Epithelial cell of proximal tubule (primary cell): ENCODE measurements at regions not wholly inside any gene's neighbourhood (a gene's known extent, or its start where the extent isn't known, plus 50 kb on each side); places are given as distances from the start of the nearest gene placed in this dataset.

ENCODE experiments used
- DNase-seq: peaks from one replicate; pipeline ENCODE4 v3.0.0-alpha.2; 2011; ENCODE audit warnings: low read depth
- H3K4me3 ChIP-seq: 2 replicates; pipeline ENCODE4 v1.5.1; 2011; ENCODE audit warnings: low read depth, mild to moderate bottlenecking, low read length
- TF ChIP-seq, protein P1 (sequence below): conservative IDR thresholded peaks from 2 replicates; pipeline ENCODE4 v1.5.1; 2012; ENCODE audit warnings: low read depth, mild to moderate bottlenecking, low read length

DNA sequence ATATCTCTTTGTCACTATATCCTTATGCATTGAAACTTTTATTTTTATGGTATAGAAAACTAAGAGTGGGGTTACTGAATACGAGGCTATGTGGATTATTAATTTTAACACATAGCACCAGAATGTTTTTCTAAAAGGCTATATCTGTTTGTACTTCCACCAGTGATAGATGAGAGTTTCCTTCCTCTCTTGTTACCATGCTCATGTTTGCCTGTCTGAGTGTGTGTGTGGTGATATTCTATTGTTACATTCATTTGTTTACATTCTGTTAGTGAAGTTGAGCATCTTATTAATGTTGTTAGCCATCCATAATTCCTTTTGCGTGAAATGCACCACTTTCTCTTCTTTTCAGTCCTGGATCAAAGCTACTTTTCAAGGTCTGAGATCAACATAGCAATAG lies 54.1 kb upstream of the ALDH1A1 start:
- no peak overlapping the region for H3K4me3 ChIP-seq
- TF ChIP-seq, protein P1, sequence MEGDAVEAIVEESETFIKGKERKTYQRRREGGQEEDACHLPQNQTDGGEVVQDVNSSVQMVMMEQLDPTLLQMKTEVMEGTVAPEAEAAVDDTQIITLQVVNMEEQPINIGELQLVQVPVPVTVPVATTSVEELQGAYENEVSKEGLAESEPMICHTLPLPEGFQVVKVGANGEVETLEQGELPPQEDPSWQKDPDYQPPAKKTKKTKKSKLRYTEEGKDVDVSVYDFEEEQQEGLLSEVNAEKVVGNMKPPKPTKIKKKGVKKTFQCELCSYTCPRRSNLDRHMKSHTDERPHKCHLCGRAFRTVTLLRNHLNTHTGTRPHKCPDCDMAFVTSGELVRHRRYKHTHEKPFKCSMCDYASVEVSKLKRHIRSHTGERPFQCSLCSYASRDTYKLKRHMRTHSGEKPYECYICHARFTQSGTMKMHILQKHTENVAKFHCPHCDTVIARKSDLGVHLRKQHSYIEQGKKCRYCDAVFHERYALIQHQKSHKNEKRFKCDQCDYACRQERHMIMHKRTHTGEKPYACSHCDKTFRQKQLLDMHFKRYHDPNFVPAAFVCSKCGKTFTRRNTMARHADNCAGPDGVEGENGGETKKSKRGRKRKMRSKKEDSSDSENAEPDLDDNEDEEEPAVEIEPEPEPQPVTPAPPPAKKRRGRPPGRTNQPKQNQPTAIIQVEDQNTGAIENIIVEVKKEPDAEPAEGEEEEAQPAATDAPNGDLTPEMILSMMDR: no peak
- DNase-seq: no peak
